Dedifferentiated amniotic fluid mesenchymal stem cell (primary cell): ENCODE measurements at regions not wholly inside any gene's neighbourhood (a gene's known extent, or its start where the extent isn't known, plus 50 kb on each side); places are given as distances from the start of the nearest gene placed in this dataset.
"Not testable (repeated sequence)": the region's sequence is repeated elsewhere in the genome, so short reads cannot be mapped to it uniquely, and the experiment has no call there.

ENCODE experiments used
- DNase-seq: peaks from one replicate; pipeline ENCODE4 v3.0.0-alpha.2; 2016; ENCODE audit errors: extremely low spot score

GRCh38 chr22:34306361-34306760, 386.1 kb upstream of the LARGE1 start:
- DNase-seq, result no peak

- DNase-seq, result no peak
Measured at GRCh38 chr22:34308101-34308500, 387.8 kb upstream of the LARGE1 start.

GRCh38 chr22:34319346-34319745, 399.1 kb upstream of the LARGE1 start:
- no peak for DNase-seq

GRCh38 chr22:34324763-34325162, 404.5 kb upstream of the LARGE1 start:
- DNase-seq, result no peak

GRCh38 chr22:34326901-34327300, 406.6 kb upstream of the LARGE1 start:
- no peak for DNase-seq

- no peak for DNase-seq
Measured at GRCh38 chr22:34330432-34330831, 410.2 kb upstream of the LARGE1 start.

GRCh38 chr22:34333285-34333684, 413.0 kb upstream of the LARGE1 start:
- no peak for DNase-seq

- DNase-seq, result no peak
Measured at GRCh38 chr22:34334893-34335292, 414.6 kb upstream of the LARGE1 start.

GRCh38 chr22:34344702-34345101, 424.4 kb upstream of the LARGE1 start:
- no peak for DNase-seq

GRCh38 chr22:34354071-34354817, 434.0 kb upstream of the LARGE1 start:
- no peak for DNase-seq

GRCh38 chr22:34356481-34356880, 436.2 kb upstream of the LARGE1 start:
- no peak for DNase-seq

- DNase-seq, result no peak
Measured at GRCh38 chr22:34370711-34371110, 450.4 kb upstream of the LARGE1 start.

- DNase-seq, result no peak
Measured at GRCh38 chr22:34379825-34380224, 459.5 kb upstream of the LARGE1 start.

- no peak for DNase-seq
Measured at GRCh38 chr22:34380532-34380931, 460.3 kb upstream of the LARGE1 start.

- no peak for DNase-seq
Measured at GRCh38 chr22:34390400-34390799, 470.1 kb upstream of the LARGE1 start.

GRCh38 chr22:34395370-34395769, 475.1 kb upstream of the LARGE1 start:
- DNase-seq, result no peak

GRCh38 chr22:34403667-34404066, 483.4 kb upstream of the LARGE1 start:
- no peak for DNase-seq

- DNase-seq, result no peak
Measured at GRCh38 chr22:34410111-34410510, 489.8 kb upstream of the LARGE1 start.

GRCh38 chr22:34414467-34415440, 494.5 kb upstream of the LARGE1 start:
- DNase-seq, result no peak

GRCh38 chr22:34416022-34416860, 496.0 kb upstream of the LARGE1 start:
- DNase-seq, result no peak

GRCh38 chr22:34422948-34423347, 502.7 kb upstream of the LARGE1 start:
- DNase-seq, result not testable (repeated sequence)

GRCh38 chr22:34427436-34427835, 507.2 kb upstream of the LARGE1 start:
- DNase-seq, result no peak
